Transverse colon (tissue), 4 donors: ENCODE measurements at regions not wholly inside any gene's neighbourhood (a gene's known extent, or its start where the extent isn't known, plus 50 kb on each side); places are given as distances from the start of the nearest gene placed in this dataset.

Source experiments
- DNase-seq: peaks from one replicate; pipeline ENCODE4 v3.0.0-alpha.2; 2019
- H3K27ac ChIP-seq, 4 donors: fragments of 200-600 bp; sonication (generic); 2 replicates each; pipeline ENCODE4 v1.5.1; 2016 to 2018; ENCODE audit warnings: inconsistent platforms in 4 of 4
- H3K27me3 ChIP-seq: fragments of 200-600 bp; sonication (generic); 2 replicates; pipeline ENCODE4 v1.5.1; 2017; ENCODE audit warnings: inconsistent platforms
- H3K36me3 ChIP-seq, 4 donors: fragments of 200-600 bp; sonication (generic); 2 replicates each; pipeline ENCODE4 v1.5.1; 2017 to 2019; ENCODE audit warnings: inconsistent platforms in 4 of 4
- H3K4me1 ChIP-seq, 4 donors: fragments of 200-600 bp; sonication (generic); 2 replicates each; pipeline ENCODE4 v1.5.1; 2017 to 2020; ENCODE audit warnings: inconsistent platforms in 4 of 4
- H3K4me3 ChIP-seq, 4 donors: fragments of 200-600 bp; sonication (generic); 1 replicate in 1 of 4; 2 replicates in 3 of 4; pipeline versions ENCODE4 v1.5.1 to v1.6.1; 2017 to 2019; ENCODE audit warnings: inconsistent platforms in 4 of 4
- H3K9me3 ChIP-seq, 2 donors: fragments of 200-600 bp; sonication (generic); 2 replicates each; pipeline ENCODE4 v1.5.1; 2017 to 2019; ENCODE audit warnings: inconsistent platforms in 2 of 2
- CTCF ChIP-seq, 5 experiments: fragments of 200-600 bp in 3 of 5; fragments of 450-650 bp in 2 of 5; sonication (generic) in 3 of 5; IDR thresholded peaks; 1 replicate in 2 of 5; 2 replicates in 3 of 5; pipeline ENCODE4 v1.5.1; 2016 to 2017; ENCODE audit warnings: antibody characterized with exemption in 5 of 5, inconsistent platforms in 3 of 5, mild to moderate bottlenecking in 2 of 5, moderate library complexity in 1 of 5
- EP300 ChIP-seq: sonication (generic); formaldehyde crosslinking; IDR thresholded peaks from one replicate; pipeline ENCODE4 v1.6.1; 2017; ENCODE audit warnings: antibody characterized with exemption, low read depth
- POLR2A ChIP-seq: fragments of 450-650 bp; IDR thresholded peaks from one replicate; pipeline ENCODE4 v1.6.1; 2016; ENCODE audit warnings: antibody characterized with exemption, mild to moderate bottlenecking, moderate library complexity
- POLR2AphosphoS5 ChIP-seq, 3 donors: sonication (generic); formaldehyde crosslinking; IDR thresholded peaks; one replicate each; pipeline ENCODE4 v1.6.1; 2016; ENCODE audit warnings: antibody characterized with exemption in 3 of 3
- WGBS, 2 donors: methylation state at CpG; one replicate each; pipeline ENCODE4 v1.1.5; 2018; ENCODE audit warnings: low coverage in 1 of 2; 5-methylcytosine and 5-hydroxymethylcytosine counted together
- in situ Hi-C, 4 donors: fragments of 200-750 bp; cut with MboI; loops; one replicate each; pipeline versions ENCODE4 v1.15.0 to v1.15.1; 2017; ENCODE audit warnings: low sequenced_read_pairs in 3 of 4, low pct_ligation_motif_present in 1 of 4, low pct_unique_long_range_greater_than_20kb in 1 of 4
- intact Hi-C: fragments of 100-400 bp; cut with DNase I; formaldehyde crosslinking; loops from one replicate; pipeline ENCODE4 v1.15.1; 2023; ENCODE audit warnings: low total_unique reads

GRCh38 chr3:176447369-176447768 is 749.9 kb downstream of the TBL1XR1 start:
- no peak overlapping the region for H3K4me3 ChIP-seq
- H3K27me3 ChIP-seq, result no peaks in the 10 kb centered on the region
- WGBS, 2 donors, result 87 to 88% methylated on average over 4 of the region's 4 CpGs
- no peak overlapping the region for H3K27ac ChIP-seq
- no peak for DNase-seq
- no peak for TF ChIP-seq EP300
- TF ChIP-seq POLR2AphosphoS5 (IDR thresholded peaks at IDR 0.05), result no peak
- no peak for TF ChIP-seq CTCF (IDR thresholded peaks at IDR 0.05)
- TF ChIP-seq POLR2A, result no peak
- H3K36me3 ChIP-seq, result no peaks in the 10 kb centered on the region
- no peaks in the 10 kb centered on the region for H3K4me1 ChIP-seq
- no peaks in the 10 kb centered on the region for H3K9me3 ChIP-seq
- intact Hi-C loops (no loop called here), in situ Hi-C loops (no loop called here)

- Histone ChIP-seq H3K27me3 (no peaks in the 10 kb centered on the region), H3K4me3 (no peak overlapping the region), H3K36me3 (no peaks in the 10 kb centered on the region), H3K4me1 (no peaks in the 10 kb centered on the region), H3K9me3 (no peaks in the 10 kb centered on the region), H3K27ac (no peak overlapping the region)
- in situ Hi-C loops (no loop called here), intact Hi-C loops (no loop called here)
- TF ChIP-seq POLR2A (no peak), EP300 (no peak), POLR2AphosphoS5 (IDR thresholded peaks at IDR 0.05) (no peak), CTCF (IDR thresholded peaks at IDR 0.05) (no peak)
- DNase-seq, result no peak
Measured at GRCh38 chr3:176442326-176442725, 755.0 kb downstream of the TBL1XR1 start.

GRCh38 chr3:176439729-176440128 is 757.6 kb downstream of the TBL1XR1 start:
- Histone ChIP-seq H3K4me3 (no peak overlapping the region), H3K36me3 (no peaks in the 10 kb centered on the region), H3K27ac (no peak overlapping the region), H3K4me1 (no peaks in the 10 kb centered on the region), H3K27me3 (no peaks in the 10 kb centered on the region), H3K9me3 (no peaks in the 10 kb centered on the region)
- intact Hi-C loops (no loop called here), in situ Hi-C loops (no loop called here)
- TF ChIP-seq EP300 (no peak), POLR2A (no peak), POLR2AphosphoS5 (IDR thresholded peaks at IDR 0.05) (no peak), CTCF (IDR thresholded peaks at IDR 0.05) (no peak)
- no peak for DNase-seq
- WGBS, 2 donors, result 48 to 69% methylated on average over 2 of the region's 2 CpGs

- in situ Hi-C loops, result no loop called here
- H3K4me3 ChIP-seq, result no peak overlapping the region
- no peaks in the 10 kb centered on the region for H3K36me3 ChIP-seq
- no peaks in the 10 kb centered on the region for H3K4me1 ChIP-seq
- H3K9me3 ChIP-seq, result no peaks in the 10 kb centered on the region
- no peak for DNase-seq
- WGBS, 2 donors, result 67 to 69% methylated on average over 5 to 6 of the region's 6 CpGs
- TF ChIP-seq POLR2A (no peak), EP300 (no peak)
- intact Hi-C loops, result no loop called here
- no peaks in the 10 kb centered on the region for H3K27me3 ChIP-seq
- H3K27ac ChIP-seq, result no peak overlapping the region
Measured at GRCh38 chr3:176431991-176432390, 765.3 kb downstream of the TBL1XR1 start.

GRCh38 chr3:176431038-176431418 is 766.3 kb downstream of the TBL1XR1 start:
- H3K4me1 ChIP-seq, result no peaks in the 10 kb centered on the region
- H3K27ac ChIP-seq, result no peak overlapping the region
- TF ChIP-seq POLR2A, result no peak
- no peak for TF ChIP-seq POLR2AphosphoS5 (IDR thresholded peaks at IDR 0.05)
- TF ChIP-seq CTCF (IDR thresholded peaks at IDR 0.05), result no peak
- TF ChIP-seq EP300, result no peak
- no peaks in the 10 kb centered on the region for H3K9me3 ChIP-seq
- no peaks in the 10 kb centered on the region for H3K36me3 ChIP-seq
- DNase-seq, result no peak
- 53 to 55% methylated on average over 4 to 5 of the region's 5 CpGs for WGBS, 2 donors
- H3K4me3 ChIP-seq, result no peak overlapping the region
- in situ Hi-C loops (no loop called here), intact Hi-C loops (no loop called here)
- no peaks in the 10 kb centered on the region for H3K27me3 ChIP-seq
